Tibial artery (tissue), 4 donors: ENCODE measurements at regions not wholly inside any gene's neighbourhood (a gene's known extent, or its start where the extent isn't known, plus 50 kb on each side); places are given as distances from the start of the nearest gene placed in this dataset.

Experiments used
- DNase-seq, 2 donors: peaks; one replicate each; pipeline ENCODE4 v3.0.0-alpha.2; 2019
- H3K27ac ChIP-seq, 2 donors: fragments of 200-600 bp; sonication (generic) in 1 of 2; 1 replicate in 1 of 2; 2 replicates in 1 of 2; pipeline ENCODE4 v1.5.1; 2018 to 2019; ENCODE audit warnings: mild to moderate bottlenecking in 1 of 2
- H3K27me3 ChIP-seq, 2 donors: fragments of 200-600 bp; sonication (generic) in 1 of 2; one replicate each; pipeline versions ENCODE4 v1.5.1 to v1.6.0; 2016 to 2019
- H3K36me3 ChIP-seq, 3 donors: fragments of 200-600 bp; sonication (generic) in 2 of 3; one replicate each; pipeline ENCODE4 v1.5.1; 2016 to 2019; ENCODE audit warnings: mild to moderate bottlenecking in 2 of 3
- H3K4me1 ChIP-seq, 4 donors: fragments of 200-600 bp; sonication (generic) in 2 of 4; 1 replicate in 3 of 4; 2 replicates in 1 of 4; pipeline ENCODE4 v1.5.1; 2016 to 2019
- H3K4me3 ChIP-seq, 2 donors: fragments of 200-600 bp; sonication (generic) in 1 of 2; 1 replicate in 1 of 2; 2 replicates in 1 of 2; pipeline ENCODE4 v1.5.1; 2018 to 2019; ENCODE audit warnings: mild to moderate bottlenecking in 2 of 2
- H3K9me3 ChIP-seq, 3 donors: fragments of 200-600 bp; sonication (generic) in 1 of 3; one replicate each; pipeline ENCODE4 v1.5.1; 2016 to 2019
- intact Hi-C: fragments of 100-400 bp; cut with DNase I; formaldehyde crosslinking; loops from one replicate; pipeline ENCODE4 v1.15.0; 2023; ENCODE audit warnings: low total_unique reads
- TF ChIP-seq, protein P1 (sequence below), 2 experiments: fragments of 200-600 bp in 1 of 2; fragments of 450-650 bp in 1 of 2; IDR thresholded peaks; one replicate each; pipeline ENCODE4 v1.5.1; 2017 to 2019; ENCODE audit warnings: antibody characterized with exemption in 2 of 2, mild to moderate bottlenecking in 1 of 2, moderate library complexity in 1 of 2

GRCh38 chr2:129068543-129068942, 749.9 kb upstream of the HS6ST1 start:
- DNase-seq: no peak
- TF ChIP-seq, protein P1, sequence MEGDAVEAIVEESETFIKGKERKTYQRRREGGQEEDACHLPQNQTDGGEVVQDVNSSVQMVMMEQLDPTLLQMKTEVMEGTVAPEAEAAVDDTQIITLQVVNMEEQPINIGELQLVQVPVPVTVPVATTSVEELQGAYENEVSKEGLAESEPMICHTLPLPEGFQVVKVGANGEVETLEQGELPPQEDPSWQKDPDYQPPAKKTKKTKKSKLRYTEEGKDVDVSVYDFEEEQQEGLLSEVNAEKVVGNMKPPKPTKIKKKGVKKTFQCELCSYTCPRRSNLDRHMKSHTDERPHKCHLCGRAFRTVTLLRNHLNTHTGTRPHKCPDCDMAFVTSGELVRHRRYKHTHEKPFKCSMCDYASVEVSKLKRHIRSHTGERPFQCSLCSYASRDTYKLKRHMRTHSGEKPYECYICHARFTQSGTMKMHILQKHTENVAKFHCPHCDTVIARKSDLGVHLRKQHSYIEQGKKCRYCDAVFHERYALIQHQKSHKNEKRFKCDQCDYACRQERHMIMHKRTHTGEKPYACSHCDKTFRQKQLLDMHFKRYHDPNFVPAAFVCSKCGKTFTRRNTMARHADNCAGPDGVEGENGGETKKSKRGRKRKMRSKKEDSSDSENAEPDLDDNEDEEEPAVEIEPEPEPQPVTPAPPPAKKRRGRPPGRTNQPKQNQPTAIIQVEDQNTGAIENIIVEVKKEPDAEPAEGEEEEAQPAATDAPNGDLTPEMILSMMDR (IDR thresholded peaks at IDR 0.05): no peak
- intact Hi-C loops: no loop called here

GRCh38 chr2:129069875-129070594, 751.4 kb upstream of the HS6ST1 start:
- H3K4me3 ChIP-seq: no peak overlapping the region
- no peaks in the 10 kb centered on the region for H3K36me3 ChIP-seq
- no peaks in the 10 kb centered on the region for H3K4me1 ChIP-seq
- TF ChIP-seq, protein P1 (IDR thresholded peaks at IDR 0.05): no peak
- no peak for DNase-seq
- intact Hi-C loops: no loop called here
- no peak overlapping the region for H3K27ac ChIP-seq
- no peaks in the 10 kb centered on the region for H3K27me3 ChIP-seq
- no peaks in the 10 kb centered on the region for H3K9me3 ChIP-seq

More at GRCh38 chr2:129068543-129068942, 749.9 kb upstream of the HS6ST1 start:
- Histone ChIP-seq H3K4me3 (no peak overlapping the region), H3K27me3 (no peaks in the 10 kb centered on the region), H3K9me3 (no peaks in the 10 kb centered on the region), H3K4me1 (no peaks in the 10 kb centered on the region), H3K36me3 (no peaks in the 10 kb centered on the region), H3K27ac (no peak overlapping the region)

DNA sequence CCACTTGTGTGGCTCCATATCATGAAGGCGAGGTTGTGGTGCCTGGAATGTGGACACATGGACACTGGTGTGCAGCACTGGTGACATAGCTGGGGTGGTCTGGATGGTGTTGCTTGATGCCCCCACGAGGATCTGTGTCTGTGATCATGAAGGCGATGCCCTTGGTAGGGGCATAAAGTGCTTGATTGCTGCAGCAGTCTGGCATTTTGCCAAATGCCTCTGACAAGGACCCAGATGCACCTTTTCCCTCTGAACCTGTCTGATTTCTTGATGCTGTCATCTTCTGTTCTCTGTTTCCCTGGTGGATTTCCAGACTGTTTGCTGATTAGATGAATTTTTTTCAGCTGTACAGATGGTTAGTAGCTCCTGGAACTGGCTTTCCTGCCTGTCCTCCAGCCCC, 752.0 kb upstream of the HS6ST1 start:
- Histone ChIP-seq H3K4me1 (no peaks in the 10 kb centered on the region), H3K9me3 (no peaks in the 10 kb centered on the region), H3K36me3 (no peaks in the 10 kb centered on the region), H3K27me3 (no peaks in the 10 kb centered on the region), H3K4me3 (no peak overlapping the region), H3K27ac (no peak overlapping the region)
- DNase-seq: no peak
- TF ChIP-seq, protein P1 (IDR thresholded peaks at IDR 0.05): no peak
- intact Hi-C loops: no loop called here

- no peak for DNase-seq
- H3K27ac ChIP-seq: no peak overlapping the region
- TF ChIP-seq, protein P1 (IDR thresholded peaks at IDR 0.05): no peak
- H3K27me3 ChIP-seq: no peaks in the 10 kb centered on the region
- H3K4me1 ChIP-seq: no peaks in the 10 kb centered on the region
- no peak overlapping the region for H3K4me3 ChIP-seq
- intact Hi-C loops: no loop called here
- H3K9me3 ChIP-seq: no peaks in the 10 kb centered on the region
- no peaks in the 10 kb centered on the region for H3K36me3 ChIP-seq
Measured at GRCh38 chr2:129071531-129071930, 752.9 kb upstream of the HS6ST1 start.

- Histone ChIP-seq H3K4me3 (no peak overlapping the region), H3K27ac (no peak overlapping the region), H3K4me1 (no peaks in the 10 kb centered on the region), H3K36me3 (no peaks in the 10 kb centered on the region), H3K27me3 (no peaks in the 10 kb centered on the region), H3K9me3 (no peaks in the 10 kb centered on the region)
- TF ChIP-seq, protein P1 (IDR thresholded peaks at IDR 0.05): no peak
- intact Hi-C loops: no loop called here
- no peak for DNase-seq
Measured at GRCh38 chr2:129074298-129074920, 755.7 kb upstream of the HS6ST1 start.
